H9 (cell line): ENCODE measurements at regions not wholly inside any gene's neighbourhood (a gene's known extent, or its start where the extent isn't known, plus 50 kb on each side); places are given as distances from the start of the nearest gene placed in this dataset.

Experiments used
- DNase-seq: peaks from one replicate; pipeline ENCODE4 v3.0.0-alpha.2; 2017
- H2AFZ ChIP-seq: one replicate; pipeline ENCODE4 v1.6.1; 2013; ENCODE audit warnings: mild to moderate bottlenecking, low read length, control low read depth, moderate library complexity
- H2AK5ac ChIP-seq: 2 replicates; pipeline ENCODE4 v1.6.1; 2013; ENCODE audit warnings: low read length, control low read depth, mixed read lengths; ENCODE audit not compliant: insufficient read length
- H2BK120ac ChIP-seq: one replicate; pipeline ENCODE4 v1.6.1; 2013; ENCODE audit warnings: low read depth, mild to moderate bottlenecking, low read length, control low read depth, inconsistent platforms; ENCODE audit not compliant: poor library complexity, severe bottlenecking
- H2BK12ac ChIP-seq: 2 replicates; pipeline ENCODE4 v1.6.1; 2013; ENCODE audit warnings: low read length, control low read depth, mixed read lengths, low read depth; ENCODE audit not compliant: insufficient read length
- H2BK15ac ChIP-seq: 2 replicates; pipeline ENCODE4 v1.6.1; 2013; ENCODE audit warnings: low read depth, low read length, control low read depth
- H2BK20ac ChIP-seq: one replicate; pipeline ENCODE4 v1.6.1; 2013; ENCODE audit warnings: low read depth, mild to moderate bottlenecking, low read length, control low read depth, inconsistent platforms; ENCODE audit not compliant: poor library complexity, severe bottlenecking
- H2BK5ac ChIP-seq: 2 replicates; pipeline ENCODE4 v1.6.1; 2013; ENCODE audit warnings: low read length, control low read depth, mixed read lengths; ENCODE audit not compliant: insufficient read length
- H3K14ac ChIP-seq: 2 replicates; pipeline ENCODE4 v1.6.1; 2013; ENCODE audit warnings: low read length, control low read depth; ENCODE audit not compliant: insufficient read depth
- H3K18ac ChIP-seq: 2 replicates; pipeline ENCODE4 v1.6.1; 2013; ENCODE audit warnings: low read depth, mild to moderate bottlenecking, mixed read lengths, low read length, control low read depth; ENCODE audit not compliant: insufficient read length
- H3K23ac ChIP-seq: 2 replicates; pipeline ENCODE4 v1.6.1; 2013; ENCODE audit warnings: low read length, control low read depth, mixed read lengths, low read depth; ENCODE audit not compliant: insufficient read length
- H3K23me2 ChIP-seq: 2 replicates; pipeline ENCODE4 v1.6.1; 2013; ENCODE audit warnings: low read depth, mild to moderate bottlenecking, mixed read lengths, low read length, control low read depth; ENCODE audit not compliant: insufficient read length, poor library complexity, severe bottlenecking
- H3K27ac ChIP-seq: 2 replicates; pipeline ENCODE4 v1.5.1; 2013; ENCODE audit warnings: low read length, control low read depth, mixed read lengths, low read depth; ENCODE audit not compliant: insufficient read length
- H3K27me3 ChIP-seq: 2 replicates; pipeline ENCODE4 v1.6.1; 2013; ENCODE audit warnings: low read length, control low read depth, inconsistent platforms; ENCODE audit not compliant: insufficient read depth
- H3K4ac ChIP-seq: 2 replicates; pipeline ENCODE4 v1.6.1; 2013; ENCODE audit warnings: low read depth, mild to moderate bottlenecking, control low read depth, inconsistent platforms, low read length, moderate library complexity
- H3K4me1 ChIP-seq: 2 replicates; pipeline ENCODE4 v1.6.1; 2013; ENCODE audit warnings: low read length, control low read depth, inconsistent platforms; ENCODE audit not compliant: insufficient read depth
- H3K4me2 ChIP-seq: 2 replicates; pipeline ENCODE4 v1.6.1; 2013; ENCODE audit warnings: low read length, control low read depth, mixed read lengths; ENCODE audit not compliant: insufficient read length, insufficient read depth
- H3K56ac ChIP-seq: 2 replicates; pipeline ENCODE4 v1.6.1; 2013; ENCODE audit warnings: low read depth, mild to moderate bottlenecking, mixed read lengths, low read length, control low read depth; ENCODE audit not compliant: insufficient read length
- H3K79me1 ChIP-seq: 2 replicates; pipeline ENCODE4 v1.6.1; 2013; ENCODE audit warnings: low read depth, mild to moderate bottlenecking, moderate library complexity, low read length, control low read depth, inconsistent platforms; ENCODE audit not compliant: insufficient read depth, poor library complexity, severe bottlenecking
- H3K79me2 ChIP-seq: 2 replicates; pipeline ENCODE4 v1.6.1; 2013; ENCODE audit warnings: low read length, control low read depth, inconsistent platforms; ENCODE audit not compliant: insufficient read depth
- H3K9ac ChIP-seq: 2 replicates; pipeline ENCODE4 v1.6.1; 2013; ENCODE audit warnings: low read length, control low read depth, mixed read lengths; ENCODE audit not compliant: insufficient read length; ENCODE audit errors: extremely low read depth
- H3K9me3 ChIP-seq: one replicate; pipeline ENCODE4 v1.6.1; 2013; ENCODE audit warnings: low read depth, low read length, inconsistent platforms; ENCODE audit not compliant: control insufficient read depth
- H3T11ph ChIP-seq: one replicate; pipeline ENCODE4 v1.6.1; 2013; ENCODE audit warnings: mild to moderate bottlenecking, low read length, control low read depth, inconsistent platforms
- H4K20me1 ChIP-seq: one replicate; pipeline ENCODE4 v1.6.1; 2013; ENCODE audit not compliant: control insufficient read depth, insufficient read length, insufficient read depth
- H4K5ac ChIP-seq: 2 replicates; pipeline ENCODE4 v1.6.1; 2013; ENCODE audit warnings: low read depth, mild to moderate bottlenecking, mixed read lengths, low read length, control low read depth; ENCODE audit not compliant: insufficient read length
- H4K8ac ChIP-seq: replicated peaks from 2 replicates; pipeline ENCODE4 v1.6.1; 2013; ENCODE audit warnings: low read length, control low read depth, mixed read lengths, low read depth; ENCODE audit not compliant: insufficient read length
- H4K91ac ChIP-seq: 2 replicates; pipeline ENCODE4 v1.6.1; 2013; ENCODE audit warnings: low read depth, mild to moderate bottlenecking, moderate library complexity, mixed read lengths, low read length, control low read depth; ENCODE audit not compliant: insufficient read length
- H3K27ac Mint-ChIP-seq, 3 experiments: 2 replicates in 2 of 3; 3 replicates in 1 of 3; pipeline ENCODE4 v1.8.0; 2020 to 2021; ENCODE audit warnings: mixed read lengths in 3 of 3, mild to moderate bottlenecking in 1 of 3, moderate library complexity in 1 of 3
- H3K27me3 Mint-ChIP-seq: 2 replicates; pipeline ENCODE4 v1.8.0; 2021; ENCODE audit warnings: low read depth, mild to moderate bottlenecking, moderate library complexity, mixed read lengths
- H3K36me3 Mint-ChIP-seq, 3 experiments: 2 replicates in 2 of 3; 3 replicates in 1 of 3; pipeline ENCODE4 v1.8.0; 2020 to 2021; ENCODE audit warnings: low read depth in 3 of 3, mixed read lengths in 3 of 3; ENCODE audit not compliant: insufficient read depth in 1 of 3
- H3K4me1 Mint-ChIP-seq, 2 experiments: 2 replicates each; pipeline ENCODE4 v1.8.0; 2020; ENCODE audit warnings: mixed read lengths in 2 of 2
- H3K4me3 Mint-ChIP-seq, 2 experiments: 2 replicates in 1 of 2; 3 replicates in 1 of 2; pipeline ENCODE4 v1.8.0; 2020 to 2021; ENCODE audit warnings: mild to moderate bottlenecking in 2 of 2, mixed read lengths in 2 of 2, moderate library complexity in 1 of 2
- H3K9me3 Mint-ChIP-seq, 2 experiments: 2 replicates in 1 of 2; 3 replicates in 1 of 2; pipeline ENCODE4 v1.8.0; 2020; ENCODE audit warnings: mild to moderate bottlenecking in 2 of 2, mixed read lengths in 2 of 2, moderate library complexity in 1 of 2
- WGBS: extraction: QIAGEN DNeasy Blood & Tissue Kit; methylation state at CpG from one replicate; pipeline ENCODE4 v1.1.7; 2013; ENCODE audit warnings: missing lambda C conversion rate, low lambda C conversion rate, mixed read lengths; ENCODE audit not compliant: insufficient read length; ENCODE audit errors: extremely low coverage; 5-methylcytosine and 5-hydroxymethylcytosine counted together
- TF ChIP-seq, protein P1 (sequence below): fragments of 200-600 bp; sonication (generic); conservative IDR thresholded peaks from 3 replicates; pipeline ENCODE4 v1.8.0; 2021; ENCODE audit warnings: antibody characterized with exemption, mild to moderate bottlenecking

DNA sequence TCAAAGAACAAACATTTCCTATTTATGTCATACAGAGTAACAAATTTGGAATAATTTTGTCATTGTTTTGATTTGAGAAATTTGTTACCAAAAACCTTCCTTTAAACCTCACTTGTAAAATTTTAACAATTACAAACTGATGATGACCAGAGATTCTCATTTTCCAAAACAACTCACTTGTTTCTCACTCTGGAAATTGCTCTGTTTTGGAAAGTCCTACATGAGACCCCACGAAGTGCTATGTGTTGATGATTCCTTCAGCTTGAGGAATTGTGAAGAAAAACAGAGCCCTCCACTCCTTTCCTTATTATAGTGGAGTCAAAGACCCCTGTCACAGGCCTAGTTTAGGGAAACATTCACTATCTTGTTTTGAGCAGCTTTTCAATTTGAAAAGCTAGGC is 157.6 kb upstream of the RASGRP1 start:
- Mint-ChIP-seq H3K4me1 (no peaks in the 10 kb centered on the region), H3K27me3 (no peaks in the 10 kb centered on the region; the same call in 1 of the 2 replicates), H3K27ac (no peak overlapping the region), H3K9me3 (no peaks in the 10 kb centered on the region), H3K4me3 (no peak overlapping the region), H3K36me3 (no peaks in the 10 kb centered on the region)
- TF ChIP-seq, protein P1, sequence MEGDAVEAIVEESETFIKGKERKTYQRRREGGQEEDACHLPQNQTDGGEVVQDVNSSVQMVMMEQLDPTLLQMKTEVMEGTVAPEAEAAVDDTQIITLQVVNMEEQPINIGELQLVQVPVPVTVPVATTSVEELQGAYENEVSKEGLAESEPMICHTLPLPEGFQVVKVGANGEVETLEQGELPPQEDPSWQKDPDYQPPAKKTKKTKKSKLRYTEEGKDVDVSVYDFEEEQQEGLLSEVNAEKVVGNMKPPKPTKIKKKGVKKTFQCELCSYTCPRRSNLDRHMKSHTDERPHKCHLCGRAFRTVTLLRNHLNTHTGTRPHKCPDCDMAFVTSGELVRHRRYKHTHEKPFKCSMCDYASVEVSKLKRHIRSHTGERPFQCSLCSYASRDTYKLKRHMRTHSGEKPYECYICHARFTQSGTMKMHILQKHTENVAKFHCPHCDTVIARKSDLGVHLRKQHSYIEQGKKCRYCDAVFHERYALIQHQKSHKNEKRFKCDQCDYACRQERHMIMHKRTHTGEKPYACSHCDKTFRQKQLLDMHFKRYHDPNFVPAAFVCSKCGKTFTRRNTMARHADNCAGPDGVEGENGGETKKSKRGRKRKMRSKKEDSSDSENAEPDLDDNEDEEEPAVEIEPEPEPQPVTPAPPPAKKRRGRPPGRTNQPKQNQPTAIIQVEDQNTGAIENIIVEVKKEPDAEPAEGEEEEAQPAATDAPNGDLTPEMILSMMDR, result no peak
- H3K9me3 ChIP-seq, result no peaks in the 10 kb centered on the region
- no peak overlapping the region for H2BK12ac ChIP-seq
- H3K4ac ChIP-seq, result no peak overlapping the region
- H2BK5ac ChIP-seq, result no peak overlapping the region
- no peaks in the 10 kb centered on the region for H3K79me2 ChIP-seq
- no peak overlapping the region for H4K5ac ChIP-seq
- H2AK5ac ChIP-seq, result no peak overlapping the region
- H3T11ph ChIP-seq, result no peak overlapping the region
- H3K56ac ChIP-seq, result no peak overlapping the region
- no peaks in the 10 kb centered on the region for H3K27me3 ChIP-seq
- no peak overlapping the region for H3K4me2 ChIP-seq
- no peak overlapping the region for H4K91ac ChIP-seq
- no peaks in the 10 kb centered on the region for H3K4me1 ChIP-seq
- H3K9ac ChIP-seq, result no peak overlapping the region
- H2BK15ac ChIP-seq, result no peak overlapping the region
- no peak overlapping the region for H2BK20ac ChIP-seq
- no peak overlapping the region for H2AFZ ChIP-seq
- H3K18ac ChIP-seq, result no peak overlapping the region
- no peak for DNase-seq
- no peaks in the 10 kb centered on the region for H4K20me1 ChIP-seq
- H4K8ac ChIP-seq, result no peak overlapping the region
- WGBS, result no CpG with 5 or more reads among the region's 1 CpG
- no peak overlapping the region for H3K27ac ChIP-seq
- H3K23me2 ChIP-seq, result no peaks in the 10 kb centered on the region
- no peak overlapping the region for H3K14ac ChIP-seq
- H2BK120ac ChIP-seq, result no peak overlapping the region
- no peaks in the 10 kb centered on the region for H3K79me1 ChIP-seq
- H3K23ac ChIP-seq, result no peak overlapping the region
